ENCODE measurements at regions not wholly inside any gene's neighbourhood (a gene's known extent, or its start where the extent isn't known, plus 50 kb on each side); places are given as distances from the start of the nearest gene placed in this dataset.
"Not testable (repeated sequence)": the region's sequence is repeated elsewhere in the genome, so short reads cannot be mapped to it uniquely, and the experiment has no call there.

DNA sequence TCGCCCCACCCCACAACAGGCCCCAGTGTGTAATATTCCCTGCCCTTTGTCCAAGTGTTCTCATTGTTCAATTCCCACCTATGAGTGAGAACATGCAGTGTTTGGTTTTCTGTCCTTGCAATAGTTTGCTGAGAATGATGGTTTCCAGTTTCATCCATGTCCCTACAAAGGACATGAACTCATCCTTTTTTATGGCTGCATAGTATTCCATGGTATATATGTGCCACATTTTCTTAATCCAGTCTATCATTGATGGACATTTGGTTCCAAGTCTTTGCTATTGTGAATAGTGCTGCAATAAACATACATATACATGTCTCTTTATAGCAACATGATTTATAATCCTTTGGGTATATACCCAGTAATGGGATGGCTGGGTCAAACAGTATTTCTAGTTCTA, 132.7 kb downstream of the SNX10 start:
- not testable (repeated sequence) for DNase-seq (ENCODE audit: low read depth)

DNA sequence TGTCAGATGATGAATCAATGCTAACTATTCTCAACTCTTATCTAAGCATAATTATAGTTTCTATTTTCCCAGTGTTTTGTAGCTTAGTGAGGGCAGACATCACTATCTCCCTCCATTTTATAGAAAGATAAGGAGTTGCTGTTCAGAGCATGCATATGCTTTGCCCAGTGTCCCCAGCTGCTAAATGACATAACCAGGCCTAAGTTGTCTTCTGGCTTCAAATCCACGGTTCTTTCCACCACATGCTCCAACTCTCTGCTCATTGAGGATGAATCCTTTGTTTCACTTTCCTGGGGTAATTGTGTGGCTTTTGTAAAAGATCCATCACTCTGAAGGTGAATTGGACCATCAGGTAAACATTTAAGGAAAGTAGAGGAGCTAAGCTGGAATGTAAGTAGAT, 134.0 kb downstream of the SNX10 start:
- no peak for DNase-seq (ENCODE audit: low read depth)

DNA sequence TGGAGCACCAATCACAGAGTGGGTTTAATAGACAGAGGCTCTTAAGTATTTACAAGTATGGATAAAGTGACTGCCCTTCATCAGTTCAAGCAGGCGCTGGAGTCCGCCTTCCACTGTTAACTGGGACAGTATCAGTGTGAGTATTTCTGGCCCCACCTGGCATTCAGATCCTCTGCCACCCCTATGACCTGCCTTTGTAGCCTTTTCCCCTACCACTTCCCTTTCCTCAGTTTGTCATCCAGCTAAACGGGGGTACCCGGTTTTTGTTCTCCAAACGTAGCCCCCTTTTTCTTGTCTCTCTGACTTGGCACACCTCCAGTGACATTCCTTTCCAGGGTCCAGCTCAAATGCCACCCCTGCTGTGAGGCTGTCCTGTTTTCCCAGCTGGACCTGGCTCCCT, 134.4 kb downstream of the SNX10 start:
- no peak for DNase-seq (ENCODE audit: low read depth)

DNA sequence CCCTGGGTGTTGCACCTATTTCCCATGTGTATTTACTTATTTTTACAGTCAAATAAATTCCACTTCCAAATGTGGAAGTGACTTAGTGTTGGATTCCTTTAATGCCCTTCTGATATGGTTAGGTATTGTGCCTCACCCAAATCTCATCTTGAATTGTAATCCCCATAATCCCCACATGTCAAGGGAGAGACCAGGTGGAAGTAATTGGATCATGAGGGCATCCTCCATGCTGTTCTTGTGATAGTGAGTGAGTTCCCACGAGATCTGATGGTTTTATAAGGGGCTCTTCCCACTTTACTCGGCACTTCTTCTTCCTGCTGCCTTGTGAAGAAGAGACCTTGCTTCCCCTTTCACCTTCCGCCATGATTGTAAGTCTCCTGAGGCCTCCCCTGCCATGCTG, 136.9 kb downstream of the SNX10 start:
- no peak for DNase-seq (ENCODE audit: low read depth)

DNA sequence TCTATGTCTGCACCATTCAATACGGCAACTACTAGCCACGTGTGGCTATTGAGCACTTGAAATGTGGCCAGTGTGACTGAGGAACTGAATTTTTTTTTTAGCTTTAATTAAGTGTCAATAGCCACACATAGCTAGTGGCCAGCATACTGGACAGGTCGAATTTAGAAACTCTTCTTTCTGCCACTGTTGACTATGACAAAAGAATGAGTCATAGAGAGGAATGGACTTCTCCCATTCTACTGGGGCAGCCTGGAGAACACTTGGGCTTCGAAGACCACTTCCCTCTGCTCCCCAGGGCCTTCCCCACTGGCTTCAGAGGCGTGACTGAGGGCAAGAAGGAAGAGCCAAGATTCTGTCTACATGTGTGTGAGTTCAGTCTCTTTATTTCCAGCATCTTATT, 137.5 kb downstream of the SNX10 start:
- no peak for DNase-seq (ENCODE audit: low read depth)

DNA sequence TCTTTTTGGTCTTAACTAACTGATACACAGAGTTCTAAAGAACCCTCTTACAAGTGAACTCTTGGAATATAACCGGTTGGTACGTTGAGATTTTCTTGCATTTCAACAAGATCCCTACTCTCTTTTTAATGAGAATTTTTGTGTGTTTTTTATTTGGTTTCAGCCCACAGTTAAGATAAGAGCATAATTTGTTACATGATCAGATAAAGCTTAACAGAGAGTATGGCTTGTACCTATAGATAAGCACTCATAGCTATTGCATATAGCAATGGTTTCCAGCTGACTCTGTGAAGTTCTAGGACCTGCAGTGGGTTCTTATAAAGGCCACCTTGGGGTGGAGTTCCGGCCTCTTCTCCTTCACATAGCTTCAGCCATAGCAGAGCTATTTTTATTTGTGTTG, 143.3 kb downstream of the SNX10 start:
- no peak for DNase-seq (ENCODE audit: low read depth)

DNA sequence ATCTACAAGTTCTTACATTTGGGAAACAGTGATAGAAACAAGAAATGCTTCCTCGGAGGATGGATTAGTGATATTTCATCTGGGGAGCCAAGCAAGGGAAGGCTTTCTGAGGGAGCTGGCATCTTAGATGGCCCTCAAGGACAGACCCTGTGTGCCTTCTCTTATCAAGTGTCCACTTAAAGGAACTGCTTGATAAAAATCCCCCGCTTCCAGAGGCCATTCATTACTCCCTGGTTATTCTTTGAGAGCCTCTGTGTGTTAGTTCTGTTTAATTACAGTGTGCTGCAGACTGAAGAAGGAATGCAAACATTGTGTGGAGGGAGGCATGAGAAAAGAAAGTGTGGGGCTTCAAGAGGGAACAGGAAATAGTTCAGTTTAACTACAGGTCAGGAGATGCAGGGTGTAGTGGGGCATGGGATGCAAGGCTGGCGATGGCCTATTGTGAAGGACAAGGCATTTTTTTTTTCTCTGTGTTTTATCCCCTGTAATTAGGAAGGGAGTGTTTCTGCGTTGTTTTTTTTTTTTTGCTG, 145.4 kb downstream of the SNX10 start:
- DNase-seq (ENCODE audit: low read depth) = no peak

DNA sequence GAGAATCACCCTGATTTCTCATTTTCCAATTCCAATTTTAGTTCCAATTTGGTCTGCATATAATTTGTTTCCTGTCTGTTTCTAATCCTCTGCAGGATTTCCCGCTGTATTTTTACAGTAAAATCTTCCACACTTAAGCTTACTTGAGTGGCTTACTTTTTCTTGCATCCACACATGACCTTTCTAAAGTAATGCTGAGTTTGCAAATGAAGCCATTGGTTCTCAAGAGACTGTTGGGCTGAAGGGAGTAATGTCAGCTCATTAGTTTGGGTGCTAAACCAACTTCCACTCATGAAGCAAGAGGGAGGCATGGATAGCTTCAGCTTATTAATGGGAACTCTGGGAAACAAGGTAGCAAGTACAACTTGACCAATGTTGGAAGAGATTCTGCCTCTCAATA, 146.4 kb downstream of the SNX10 start:
- DNase-seq (ENCODE audit: low read depth) = no peak

DNA sequence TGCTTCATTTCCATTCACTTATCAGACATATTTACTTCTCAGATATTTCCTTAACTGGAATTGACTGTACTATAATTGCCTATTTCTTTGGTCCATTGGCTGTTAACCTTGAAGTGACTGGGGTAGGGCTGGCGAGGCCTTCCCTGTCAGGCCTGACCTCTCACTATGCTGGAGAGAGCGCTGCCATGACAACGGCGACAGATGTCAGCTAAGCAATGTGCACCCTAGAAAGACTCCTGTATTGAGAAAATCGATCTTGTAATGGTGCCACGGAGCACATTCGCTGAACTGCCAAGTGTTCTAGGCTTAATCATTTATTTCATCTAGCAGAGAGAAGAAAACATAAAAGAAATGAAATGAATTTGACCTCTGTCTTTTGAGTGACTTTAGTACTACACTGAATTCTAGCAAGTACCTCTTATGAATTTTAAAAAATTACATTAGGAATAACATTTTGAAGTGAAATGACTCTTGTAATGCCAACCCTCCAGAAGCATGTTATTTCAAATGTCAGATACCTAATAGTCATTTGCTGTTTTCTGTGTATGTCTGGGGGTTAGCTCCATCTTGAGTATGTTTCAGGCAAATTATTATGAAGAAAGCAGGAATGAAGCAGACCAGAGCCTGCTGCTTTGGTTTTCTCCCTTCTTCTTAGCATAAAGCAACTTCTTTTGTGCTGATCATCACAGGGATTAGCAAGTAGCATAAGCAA, 148.0 kb downstream of the SNX10 start:
- DNase-seq (ENCODE audit: low read depth) = no peak

DNA sequence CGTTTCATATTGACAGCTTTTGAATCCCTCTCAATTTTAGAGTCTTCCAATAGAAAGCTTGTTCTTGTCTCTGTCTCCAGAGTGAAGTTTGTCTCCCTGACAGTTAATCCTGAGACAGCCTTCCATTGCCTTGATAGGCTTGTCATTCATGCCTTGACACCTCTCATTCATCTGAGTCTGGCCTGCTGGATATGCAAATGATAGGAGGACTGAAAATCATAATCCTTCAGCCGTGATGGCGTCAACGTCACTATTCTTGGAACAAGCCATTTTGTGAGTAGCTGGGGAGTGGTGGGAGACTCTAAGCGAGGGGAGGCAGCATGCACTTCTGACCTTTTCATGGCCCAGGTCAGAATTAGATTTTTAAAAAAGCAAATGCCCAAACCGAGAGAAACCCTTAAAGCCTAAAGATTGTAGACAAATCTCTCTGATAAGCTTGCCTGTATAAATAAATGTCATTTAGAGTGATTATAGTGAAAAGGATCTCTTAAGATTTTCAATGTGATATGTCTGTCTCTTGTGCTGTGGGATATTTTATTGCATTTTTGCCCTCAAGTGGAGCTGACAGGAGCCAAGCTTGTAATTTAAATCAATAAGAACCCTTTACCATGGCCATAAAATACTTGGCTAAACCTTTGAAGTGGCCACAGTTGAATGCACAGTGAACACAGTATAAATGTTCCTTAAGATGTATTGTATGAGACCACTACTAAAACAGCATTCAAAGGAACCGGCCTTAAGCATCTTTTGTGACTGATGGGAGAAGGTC, 148.8 kb downstream of the SNX10 start:
- DNase-seq (ENCODE audit: low read depth) = no peak

DNA sequence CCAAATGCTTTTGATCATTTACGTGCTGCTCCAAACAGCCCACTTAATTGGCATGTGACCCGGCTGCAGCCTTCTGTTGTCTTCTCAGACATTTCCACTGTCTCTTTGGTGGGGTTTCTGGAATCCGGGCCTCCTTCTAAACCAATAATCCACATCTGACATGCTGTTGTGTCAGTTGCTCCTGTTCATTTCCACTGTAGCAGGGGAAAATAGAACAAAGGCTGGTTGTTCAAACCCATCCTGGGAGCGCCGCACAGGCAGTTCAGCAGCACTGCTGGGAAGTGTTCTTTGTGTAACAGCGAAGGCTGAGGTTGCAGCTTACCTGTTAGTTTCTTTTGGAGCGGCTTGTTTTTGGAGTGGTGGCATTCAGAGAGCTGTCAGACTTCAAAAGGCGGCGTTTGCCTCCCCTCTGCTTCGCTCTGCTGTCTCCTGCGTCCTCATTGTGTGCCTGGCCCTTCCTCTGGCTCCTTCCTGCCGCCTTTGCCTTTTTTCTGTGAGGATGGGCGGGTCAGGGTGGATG, 149.4 kb downstream of the SNX10 start:
- DNase-seq (ENCODE audit: low read depth) = no peak

DNA sequence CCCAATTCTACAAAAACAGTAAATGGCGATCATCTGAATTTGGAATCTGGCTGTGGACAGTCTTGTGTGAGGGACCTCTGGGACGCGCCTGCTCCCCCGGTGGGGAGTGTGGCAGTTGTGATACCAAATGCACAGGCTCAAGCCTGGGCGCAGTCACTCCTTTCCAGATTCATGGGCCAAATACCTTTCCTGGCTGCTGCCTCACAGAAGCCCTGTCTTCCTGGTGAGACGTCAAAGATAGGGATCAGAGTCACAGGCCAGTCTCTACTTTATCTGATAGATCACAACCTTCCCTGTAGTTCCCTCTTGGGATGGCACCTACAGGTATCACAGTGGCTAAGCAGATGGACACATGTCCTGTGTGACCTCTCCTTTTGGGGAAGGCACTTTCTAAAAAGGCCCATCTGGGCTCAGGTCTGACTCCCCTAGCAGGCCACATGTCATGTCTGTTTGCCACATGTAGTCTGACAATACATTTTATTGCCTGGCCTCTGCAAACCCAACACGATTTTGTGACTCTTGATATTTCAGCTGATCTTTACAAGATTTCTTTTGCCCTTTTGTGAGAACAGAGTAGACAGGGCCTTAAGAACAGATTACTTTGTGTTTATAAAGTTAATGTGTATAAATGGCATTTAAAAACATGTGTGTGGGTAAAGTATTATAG, 150.1 kb downstream of the SNX10 start:
- no peak for DNase-seq (ENCODE audit: low read depth)

DNA sequence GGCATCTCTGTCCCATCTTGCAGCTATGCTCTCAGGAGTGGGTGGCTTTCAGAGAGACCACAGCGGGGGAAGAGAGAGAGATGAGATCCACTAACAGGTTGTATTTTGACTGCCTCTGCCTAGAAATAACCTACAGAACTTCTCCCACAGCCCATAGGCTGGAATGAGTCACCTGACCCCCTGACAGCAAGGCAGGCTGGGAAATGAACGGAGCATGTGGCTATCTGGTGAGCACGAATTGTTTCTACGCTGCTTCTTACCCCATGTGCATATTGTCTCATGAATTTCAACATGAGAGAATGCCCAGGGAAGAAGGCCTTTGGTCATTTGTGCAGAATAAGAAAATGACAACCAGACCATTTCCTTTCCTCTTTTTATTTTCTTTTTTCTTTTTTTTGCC, 151.3 kb downstream of the SNX10 start:
- DNase-seq (ENCODE audit: low read depth) = no peak

DNA sequence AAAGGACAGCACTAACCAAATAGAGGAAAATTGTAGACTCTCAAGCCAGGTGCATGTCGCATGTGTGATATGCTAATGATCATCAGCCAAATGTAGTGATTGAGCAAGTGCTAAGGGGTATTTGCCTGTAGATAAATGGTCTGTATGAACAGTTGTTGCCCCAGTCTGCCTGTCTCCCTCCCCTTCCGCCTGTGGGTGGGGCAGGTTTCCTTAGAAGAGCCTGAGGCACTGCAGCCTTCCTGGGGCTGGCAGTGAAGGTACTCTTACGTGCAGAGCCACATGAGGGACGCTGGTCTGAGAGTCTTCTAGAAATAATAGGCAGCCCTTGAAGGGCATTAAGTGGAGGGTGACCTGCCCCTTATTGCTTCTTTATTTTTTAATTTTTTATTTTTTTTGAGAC, 152.1 kb downstream of the SNX10 start:
- DNase-seq (ENCODE audit: low read depth) = no peak

DNA sequence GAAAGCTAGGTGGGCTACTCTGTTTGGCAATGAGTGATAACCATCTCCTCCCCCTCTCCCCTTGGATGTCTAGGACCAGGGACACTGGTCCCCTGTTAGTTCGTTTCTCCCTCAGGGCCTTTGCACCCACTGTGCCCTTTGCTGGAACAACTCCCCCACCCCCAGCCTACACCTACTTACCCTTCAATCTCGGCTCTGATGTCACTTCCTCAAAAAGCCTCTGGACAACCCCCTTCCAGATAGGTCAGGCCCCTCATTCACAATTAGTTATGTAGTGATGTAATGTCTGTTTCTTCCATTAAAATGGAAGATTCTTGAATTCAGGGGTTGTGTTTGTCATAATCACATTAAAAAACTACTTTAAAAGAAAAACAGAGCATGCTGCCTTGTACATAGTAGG, 152.9 kb downstream of the SNX10 start:
- DNase-seq (ENCODE audit: low read depth) = no peak

DNA sequence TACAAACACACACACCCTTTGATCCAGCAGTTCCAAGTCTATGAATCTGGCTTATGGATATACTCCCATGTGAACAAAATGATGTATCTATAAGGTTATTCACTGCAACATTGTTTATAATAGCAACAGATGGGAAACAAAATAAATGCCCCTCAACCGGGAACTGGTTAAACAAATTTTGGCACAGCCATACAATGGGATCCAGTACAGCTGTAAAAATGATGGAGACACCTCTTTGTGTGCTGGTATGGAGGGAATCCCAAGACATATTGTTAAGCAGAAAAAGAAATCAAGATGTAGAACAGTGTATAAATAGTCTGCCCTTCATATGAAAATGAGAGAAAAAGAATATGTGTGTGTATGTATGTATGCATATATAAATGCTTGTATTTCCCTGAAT, 155.5 kb downstream of the SNX10 start:
- DNase-seq (ENCODE audit: low read depth) = no peak

DNA sequence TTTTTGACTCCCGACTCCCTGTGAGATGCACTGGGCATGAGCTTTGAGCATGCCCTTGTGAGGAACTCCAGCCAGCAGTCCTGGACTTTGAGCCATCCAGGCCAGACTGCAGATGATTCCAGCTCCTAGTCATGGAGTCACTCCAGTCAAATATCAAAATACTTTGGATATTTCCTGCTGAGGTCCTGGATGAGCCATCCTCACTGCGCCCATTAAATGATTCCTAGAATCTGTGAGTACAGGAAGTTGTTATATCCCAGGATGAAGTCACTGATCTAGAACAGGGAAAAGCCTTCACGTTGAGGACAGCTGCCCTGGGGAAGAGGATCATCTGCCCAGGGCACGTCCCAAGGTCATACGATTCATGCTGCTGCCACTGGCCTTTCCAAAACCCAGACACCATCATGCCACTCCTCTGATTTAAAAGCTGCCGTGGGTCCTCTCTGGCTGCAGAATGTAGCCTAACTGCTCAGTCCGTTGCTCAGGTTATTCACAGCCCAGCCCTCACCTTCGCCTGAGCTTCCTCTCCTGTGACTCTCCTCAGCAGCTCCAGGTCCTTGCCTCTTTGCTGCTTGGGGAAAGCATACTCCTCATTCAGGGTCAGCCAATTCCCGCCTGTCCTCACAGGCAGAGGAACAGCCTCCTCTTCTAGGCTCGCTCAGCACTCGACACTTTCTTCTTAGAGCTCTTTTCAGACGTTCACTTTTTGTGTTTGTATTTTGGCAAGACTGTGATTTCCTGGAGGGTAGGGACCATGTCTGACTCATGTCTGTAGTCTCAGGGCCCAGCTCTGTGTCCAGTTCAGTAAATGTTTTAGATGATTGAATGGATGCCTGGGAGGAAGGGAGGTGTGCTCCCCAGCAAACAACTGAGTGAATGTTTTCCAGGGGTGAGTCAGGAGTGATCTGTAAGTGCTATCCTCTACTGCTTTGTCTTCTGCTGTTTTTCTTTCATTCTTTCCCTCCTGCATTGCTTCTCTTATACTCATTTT, 157.8 kb downstream of the SNX10 start:
- DNase-seq (ENCODE audit: low read depth) = peak; percentile 17

DNA sequence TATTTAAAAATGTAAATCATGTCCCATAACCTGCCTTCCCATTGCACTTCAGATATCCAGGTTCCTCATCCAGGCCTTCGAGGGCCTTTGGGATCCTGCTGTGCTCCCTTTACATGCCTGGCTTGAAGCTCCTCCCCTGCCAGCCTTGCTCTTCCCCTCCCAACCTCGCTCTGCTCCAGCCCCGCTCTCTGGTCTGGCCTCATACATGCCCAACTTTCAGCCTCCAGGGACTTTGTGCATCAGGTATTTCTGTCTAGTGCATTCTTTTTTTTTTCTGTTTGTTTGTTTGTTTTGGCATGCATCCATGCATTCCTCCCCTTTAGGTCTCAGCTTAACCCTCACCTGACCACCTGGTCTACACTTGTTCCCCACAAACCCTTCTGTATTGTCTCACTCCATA, 160.3 kb downstream of the SNX10 start:
- no peak for DNase-seq (ENCODE audit: low read depth)

DNA sequence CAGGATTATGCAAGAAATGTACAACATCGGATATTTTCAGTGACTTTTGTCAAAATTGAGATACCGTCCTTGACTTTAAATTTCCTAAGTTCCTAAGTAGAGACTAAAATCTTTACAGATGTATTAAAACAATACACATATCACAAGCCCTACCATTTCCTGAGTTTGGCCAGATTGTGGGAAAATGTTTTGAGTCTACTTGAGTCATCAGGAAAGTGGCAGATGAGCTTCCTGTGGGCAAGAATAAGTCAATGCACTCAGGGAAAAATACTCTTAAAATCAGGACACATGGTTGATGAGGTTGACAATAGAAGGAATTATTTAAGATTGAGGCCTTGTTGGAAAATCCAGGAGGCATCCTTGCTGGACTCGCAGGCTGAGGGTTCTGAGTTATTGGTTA, 162.5 kb downstream of the SNX10 start:
- DNase-seq (ENCODE audit: low read depth) = no peak

DNA sequence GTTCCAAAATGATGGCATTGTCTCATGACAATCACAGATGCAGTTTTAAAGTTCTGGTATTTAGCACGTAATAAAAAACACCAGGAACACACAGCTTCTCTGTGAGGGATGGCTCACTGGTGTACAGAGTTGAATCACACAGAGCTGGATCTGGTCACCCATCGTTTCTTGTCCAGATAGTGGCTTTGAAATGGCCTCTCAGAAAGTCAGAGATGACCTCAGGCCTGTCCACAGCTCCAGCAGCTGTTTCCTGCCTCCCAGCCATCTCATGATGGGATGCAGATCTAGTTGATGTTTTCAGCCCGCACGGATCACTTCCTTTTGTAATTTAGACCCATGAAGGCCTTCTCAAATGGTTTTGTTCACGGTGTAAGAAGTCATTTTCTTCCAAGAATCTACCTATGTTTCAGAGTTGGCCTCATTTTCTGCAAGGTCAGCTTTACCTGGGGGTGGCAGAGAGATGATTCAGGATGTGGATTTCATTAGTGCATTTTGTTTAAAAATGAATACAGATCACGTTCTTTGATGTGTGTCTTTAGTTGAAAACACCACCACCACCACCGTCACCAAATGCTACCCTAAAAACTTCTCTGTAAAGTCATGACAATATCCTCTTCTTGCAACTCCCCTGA, 166.2 kb downstream of the SNX10 start:
- peak; percentile 39 for DNase-seq (ENCODE audit: low read depth)
